VCaP (cell line): ENCODE measurements at regions not wholly inside any gene's neighbourhood (a gene's known extent, or its start where the extent isn't known, plus 50 kb on each side); places are given as distances from the start of the nearest gene placed in this dataset.

ENCODE experiments used
- H3K27ac ChIP-seq: fragments of 450-650 bp; 2 replicates; pipeline ENCODE4 v1.5.1; 2017
- TF ChIP-seq, protein P1 (sequence below): fragments of 450-650 bp; conservative IDR thresholded peaks from 2 replicates; pipeline ENCODE4 v1.5.1; 2017; ENCODE audit warnings: mild to moderate bottlenecking, moderate library complexity

- H3K27ac ChIP-seq: no peak overlapping the region
- TF ChIP-seq, protein P1, sequence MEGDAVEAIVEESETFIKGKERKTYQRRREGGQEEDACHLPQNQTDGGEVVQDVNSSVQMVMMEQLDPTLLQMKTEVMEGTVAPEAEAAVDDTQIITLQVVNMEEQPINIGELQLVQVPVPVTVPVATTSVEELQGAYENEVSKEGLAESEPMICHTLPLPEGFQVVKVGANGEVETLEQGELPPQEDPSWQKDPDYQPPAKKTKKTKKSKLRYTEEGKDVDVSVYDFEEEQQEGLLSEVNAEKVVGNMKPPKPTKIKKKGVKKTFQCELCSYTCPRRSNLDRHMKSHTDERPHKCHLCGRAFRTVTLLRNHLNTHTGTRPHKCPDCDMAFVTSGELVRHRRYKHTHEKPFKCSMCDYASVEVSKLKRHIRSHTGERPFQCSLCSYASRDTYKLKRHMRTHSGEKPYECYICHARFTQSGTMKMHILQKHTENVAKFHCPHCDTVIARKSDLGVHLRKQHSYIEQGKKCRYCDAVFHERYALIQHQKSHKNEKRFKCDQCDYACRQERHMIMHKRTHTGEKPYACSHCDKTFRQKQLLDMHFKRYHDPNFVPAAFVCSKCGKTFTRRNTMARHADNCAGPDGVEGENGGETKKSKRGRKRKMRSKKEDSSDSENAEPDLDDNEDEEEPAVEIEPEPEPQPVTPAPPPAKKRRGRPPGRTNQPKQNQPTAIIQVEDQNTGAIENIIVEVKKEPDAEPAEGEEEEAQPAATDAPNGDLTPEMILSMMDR: no peak
Observed at GRCh38 chrX:4373791-4374190, 660.3 kb upstream of the PRKX start.

DNA sequence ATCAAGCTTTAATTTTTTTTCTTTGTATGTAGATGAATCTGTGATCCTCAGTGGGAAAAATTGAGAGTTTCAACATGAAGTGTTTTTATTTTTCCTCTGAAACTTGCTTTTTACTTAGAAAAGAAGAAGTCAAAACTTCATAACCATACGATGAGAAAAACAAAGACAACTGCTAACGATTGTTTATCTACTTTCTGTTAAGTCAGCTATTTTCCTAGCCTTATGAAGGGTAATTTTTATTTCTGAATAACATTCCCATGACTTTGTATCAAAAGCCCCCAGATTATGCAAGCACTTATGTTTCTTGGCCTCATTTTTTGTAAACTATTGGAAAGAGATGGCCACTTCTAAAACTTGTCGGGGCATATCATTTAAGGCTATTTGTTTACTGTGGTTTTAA, 645.1 kb upstream of the PRKX start:
- TF ChIP-seq, protein P1: no peak
- H3K27ac ChIP-seq: no peak overlapping the region

GRCh38 chrX:4322916-4323315, 609.5 kb upstream of the PRKX start:
- TF ChIP-seq, protein P1: no peak

GRCh38 chrX:4320436-4320947, 607.0 kb upstream of the PRKX start:
- TF ChIP-seq, protein P1: no peak
- H3K27ac ChIP-seq: no peak overlapping the region

More at GRCh38 chrX:4322916-4323315, 609.5 kb upstream of the PRKX start:
- no peak overlapping the region for H3K27ac ChIP-seq

- TF ChIP-seq, protein P1: no peak
- H3K27ac ChIP-seq: no peak overlapping the region
Observed at GRCh38 chrX:4315891-4316290, 602.4 kb upstream of the PRKX start.

DNA sequence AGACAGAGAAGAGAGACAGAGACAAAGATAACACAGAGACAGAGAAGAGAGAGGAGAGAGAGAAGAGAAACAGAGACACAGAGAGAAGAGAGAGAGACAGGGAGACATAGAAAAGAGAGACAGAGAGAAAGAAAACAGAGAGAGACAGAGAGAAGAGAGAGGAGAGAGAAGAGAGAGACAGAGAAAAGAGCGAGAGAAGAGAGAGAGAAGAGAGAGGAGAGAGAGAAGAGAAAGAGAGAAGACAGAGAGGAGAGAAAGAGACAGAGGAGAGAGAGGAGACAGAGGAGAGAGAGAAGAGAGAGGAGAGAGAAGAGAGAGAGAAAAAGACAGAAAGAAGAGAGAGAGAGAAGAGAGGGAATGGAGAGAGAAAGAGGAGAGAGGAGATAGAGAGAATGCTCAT, 601.1 kb upstream of the PRKX start:
- TF ChIP-seq, protein P1: no peak
- no peak overlapping the region for H3K27ac ChIP-seq

DNA sequence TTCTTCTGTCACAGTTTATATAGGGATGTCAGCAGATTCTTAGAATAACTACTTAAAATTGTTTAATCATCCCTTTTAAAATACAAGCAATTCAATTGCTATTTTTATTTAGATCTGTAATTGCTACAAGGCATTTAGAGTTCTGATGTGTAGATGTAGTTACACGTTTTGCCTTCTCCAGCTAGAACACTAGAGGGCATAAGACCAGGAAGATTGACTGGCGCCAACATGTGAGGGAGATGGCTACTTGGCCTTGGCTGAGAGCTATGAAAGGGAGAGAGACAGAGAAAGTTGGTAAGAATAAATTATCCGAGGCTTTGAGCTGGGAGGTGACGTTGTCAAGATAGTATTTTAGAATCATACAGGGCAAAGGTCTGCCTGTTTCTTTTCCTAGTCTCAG, 563.7 kb upstream of the PRKX start:
- TF ChIP-seq, protein P1: no peak
- H3K27ac ChIP-seq: no peak overlapping the region
